ENCODE measurements at regions not wholly inside any gene's neighbourhood (a gene's known extent, or its start where the extent isn't known, plus 50 kb on each side); places are given as distances from the start of the nearest gene placed in this dataset.

- Histone ChIP-seq H3K9me3 (ENCODE audit: low read length) (no peaks in the 10 kb centered on the region), H3K9ac (ENCODE audit: low read length) (no peak overlapping the region), H3K4me2 (ENCODE audit: low read length) (no peak overlapping the region), H3K9me2 (ENCODE audit: insufficient read depth, low read length) (no peaks in the 10 kb centered on the region), H4K20me1 (ENCODE audit: insufficient read depth) (no peaks in the 10 kb centered on the region), H2AFZ (ENCODE audit: low read depth, low read length) (no peak overlapping the region), H3K36me3 (ENCODE audit: insufficient read depth, low read length) (no peaks in the 10 kb centered on the region), H3K27me3 (ENCODE audit: insufficient read depth, low read depth, low read length) (no peaks in the 10 kb centered on the region), H3K4me3 (ENCODE audit: low read length) (no peak overlapping the region), H3F3A (ENCODE audit: insufficient read depth, low read length, poor library complexity, severe bottlenecking) (no peaks in the 10 kb centered on the region), H3K27ac (ENCODE audit: low read length) (no peak overlapping the region), H3K79me2 (replicated peaks; ENCODE audit: insufficient read depth, low read length) (no peaks in the 10 kb centered on the region)
- TF ChIP-seq CTCF (IDR thresholded peaks at IDR 0.05; ENCODE audit: poor library complexity, severe bottlenecking) (no peak), SMC3 (conservative IDR thresholded peaks at IDR 0.05; ENCODE audit: poor library complexity) (no peak), TAF1 (IDR thresholded peaks at IDR 0.05; ENCODE audit: low read depth) (no peak)
These were observed 308.9 kb upstream of the LMO3 start for GRCh38 chr12:16914853-16915252.

DNA sequence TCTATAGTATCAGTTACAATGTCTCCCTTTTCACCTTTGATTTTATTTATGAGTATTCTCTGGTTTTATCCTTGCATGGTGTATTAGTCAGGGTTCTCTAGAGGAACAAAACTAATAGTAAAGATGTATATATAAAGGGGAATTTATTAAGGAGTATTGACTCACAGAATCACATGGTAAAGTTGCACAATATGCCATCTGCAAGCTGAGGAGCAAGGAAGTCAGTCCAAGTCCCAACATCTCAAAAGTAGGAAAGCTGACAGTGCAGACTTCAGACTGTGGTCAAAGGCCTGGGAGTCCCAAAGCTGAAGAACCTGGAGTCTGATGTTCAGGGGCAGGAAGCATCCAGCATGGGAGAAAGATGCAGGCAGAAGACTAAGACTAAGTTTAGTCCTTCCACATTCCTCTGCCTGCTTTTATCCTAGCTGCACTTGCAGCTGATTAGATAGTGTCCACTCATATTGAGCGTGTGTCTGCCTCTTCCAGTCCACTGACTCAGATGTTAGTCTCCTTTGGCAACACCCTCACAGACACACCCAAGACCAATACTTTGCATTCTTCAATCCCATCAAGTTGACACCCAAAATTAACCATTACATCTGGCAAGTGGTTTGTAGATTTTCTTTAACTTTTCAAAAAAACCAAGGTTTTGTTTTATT, 308.0 kb upstream of the LMO3 start:
- H4K20me1 ChIP-seq (ENCODE audit: insufficient read depth): no peaks in the 10 kb centered on the region
- no peak overlapping the region for H3K4me2 ChIP-seq (ENCODE audit: low read length)

More for the DNA sequence above, 308.0 kb upstream of the LMO3 start:
- no peaks in the 10 kb centered on the region for H3K27me3 ChIP-seq (ENCODE audit: insufficient read depth, low read depth, low read length)
- H3K27ac ChIP-seq (ENCODE audit: low read length): no peak overlapping the region
- H3K9me3 ChIP-seq (ENCODE audit: low read length): no peaks in the 10 kb centered on the region
- no peak for TF ChIP-seq MXI1 (conservative IDR thresholded peaks at IDR 0.05; ENCODE audit: poor library complexity, severe bottlenecking)
- no peak for TF ChIP-seq REST (IDR thresholded peaks at IDR 0.05; ENCODE audit: borderline replicate concordance)
- TF ChIP-seq TAF1 (IDR thresholded peaks at IDR 0.05; ENCODE audit: low read depth): no peak
- no peak for TF ChIP-seq RAD21 (conservative IDR thresholded peaks at IDR 0.05)
- TF ChIP-seq EZH2 (IDR thresholded peaks at IDR 0.05; ENCODE audit: borderline replicate concordance, insufficient read depth, low read length, poor library complexity, severe bottlenecking): no peak
- H3K79me2 ChIP-seq (replicated peaks; ENCODE audit: insufficient read depth, low read length): no peaks in the 10 kb centered on the region
- H3K36me3 ChIP-seq (ENCODE audit: insufficient read depth, low read length): no peaks in the 10 kb centered on the region
- H2AFZ ChIP-seq (ENCODE audit: low read depth, low read length): no peak overlapping the region
- no peaks in the 10 kb centered on the region for H3K9me2 ChIP-seq (ENCODE audit: insufficient read depth, low read length)
- no peak overlapping the region for H3K9ac ChIP-seq (ENCODE audit: low read length)
- no peaks in the 10 kb centered on the region for H3F3A ChIP-seq (ENCODE audit: insufficient read depth, low read length, poor library complexity, severe bottlenecking)
- H3K4me3 ChIP-seq (ENCODE audit: low read length): no peak overlapping the region

Data from neural cell (in vitro differentiated cells).